Suprapubic skin (tissue), 3 donors: ENCODE measurements at regions not wholly inside any gene's neighbourhood (a gene's known extent, or its start where the extent isn't known, plus 50 kb on each side); places are given as distances from the start of the nearest gene placed in this dataset.

Source experiments
- POLR2A ChIP-seq, 2 donors: fragments of 450-650 bp; IDR thresholded peaks; one replicate each; pipeline ENCODE4 v1.6.1; 2017; ENCODE audit warnings: antibody characterized with exemption in 2 of 2, mild to moderate bottlenecking in 2 of 2, moderate library complexity in 2 of 2
- TF ChIP-seq, protein P1 (sequence below), 2 donors: fragments of 200-600 bp in 1 of 2; fragments of 450-650 bp in 1 of 2; sonication (generic) in 1 of 2; IDR thresholded peaks; one replicate each; pipeline ENCODE4 v1.5.1; 2016 to 2019; ENCODE audit warnings: antibody characterized with exemption in 2 of 2, mild to moderate bottlenecking in 1 of 2, moderate library complexity in 1 of 2

GRCh38 chr6:133705066-133705465, 183.8 kb upstream of the TCF21 start:
- TF ChIP-seq POLR2A (IDR thresholded peaks at IDR 0.05): no peak
- TF ChIP-seq, protein P1, sequence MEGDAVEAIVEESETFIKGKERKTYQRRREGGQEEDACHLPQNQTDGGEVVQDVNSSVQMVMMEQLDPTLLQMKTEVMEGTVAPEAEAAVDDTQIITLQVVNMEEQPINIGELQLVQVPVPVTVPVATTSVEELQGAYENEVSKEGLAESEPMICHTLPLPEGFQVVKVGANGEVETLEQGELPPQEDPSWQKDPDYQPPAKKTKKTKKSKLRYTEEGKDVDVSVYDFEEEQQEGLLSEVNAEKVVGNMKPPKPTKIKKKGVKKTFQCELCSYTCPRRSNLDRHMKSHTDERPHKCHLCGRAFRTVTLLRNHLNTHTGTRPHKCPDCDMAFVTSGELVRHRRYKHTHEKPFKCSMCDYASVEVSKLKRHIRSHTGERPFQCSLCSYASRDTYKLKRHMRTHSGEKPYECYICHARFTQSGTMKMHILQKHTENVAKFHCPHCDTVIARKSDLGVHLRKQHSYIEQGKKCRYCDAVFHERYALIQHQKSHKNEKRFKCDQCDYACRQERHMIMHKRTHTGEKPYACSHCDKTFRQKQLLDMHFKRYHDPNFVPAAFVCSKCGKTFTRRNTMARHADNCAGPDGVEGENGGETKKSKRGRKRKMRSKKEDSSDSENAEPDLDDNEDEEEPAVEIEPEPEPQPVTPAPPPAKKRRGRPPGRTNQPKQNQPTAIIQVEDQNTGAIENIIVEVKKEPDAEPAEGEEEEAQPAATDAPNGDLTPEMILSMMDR (IDR thresholded peaks at IDR 0.05): no peak
